NOMO-1 treated with dmso at 0.1 percent for 144 hours (cell line): ENCODE measurements at regions not wholly inside any gene's neighbourhood (a gene's known extent, or its start where the extent isn't known, plus 50 kb on each side); places are given as distances from the start of the nearest gene placed in this dataset.
"Not testable (repeated sequence)": the region's sequence is repeated elsewhere in the genome, so short reads cannot be mapped to it uniquely, and the experiment has no call there.

ENCODE experiments used
- DNase-seq: peaks from one replicate; lab custom pipeline; 2025; ENCODE audit not compliant: unreplicated experiment; lab: John Stamatoyannopoulos, UW

GRCh38 chr3:6467186-6467585 lies 393.7 kb upstream of the GRM7 start:
- no peak for DNase-seq

GRCh38 chr3:6468589-6468988 lies 392.3 kb upstream of the GRM7 start:
- no peak for DNase-seq

- no peak for DNase-seq
Measured at GRCh38 chr3:6471744-6472143, 389.2 kb upstream of the GRM7 start.

GRCh38 chr3:6490487-6491327 lies 370.2 kb upstream of the GRM7 start:
- not testable (repeated sequence) for DNase-seq

- no peak for DNase-seq
Measured at GRCh38 chr3:6491768-6492167, 369.1 kb upstream of the GRM7 start.

GRCh38 chr3:6492306-6492705 lies 368.6 kb upstream of the GRM7 start:
- no peak for DNase-seq

- DNase-seq, result not testable (repeated sequence)
Measured at GRCh38 chr3:6498944-6499343, 362.0 kb upstream of the GRM7 start.

GRCh38 chr3:6504347-6504746 lies 356.6 kb upstream of the GRM7 start:
- DNase-seq, result no peak

GRCh38 chr3:6504834-6505233 lies 356.1 kb upstream of the GRM7 start:
- DNase-seq, result no peak

GRCh38 chr3:6508410-6508759 lies 352.5 kb upstream of the GRM7 start:
- no peak for DNase-seq

GRCh38 chr3:6509576-6509975 lies 351.3 kb upstream of the GRM7 start:
- DNase-seq, result no peak

GRCh38 chr3:6510713-6511112 lies 350.2 kb upstream of the GRM7 start:
- DNase-seq, result no peak

- DNase-seq, result no peak
Measured at GRCh38 chr3:6512172-6512800, 348.6 kb upstream of the GRM7 start.

GRCh38 chr3:6516143-6516542 lies 344.8 kb upstream of the GRM7 start:
- no peak for DNase-seq

- DNase-seq, result no peak
Measured at GRCh38 chr3:6516694-6517093, 344.2 kb upstream of the GRM7 start.

GRCh38 chr3:6518709-6519345 lies 342.1 kb upstream of the GRM7 start:
- DNase-seq, result no peak

GRCh38 chr3:6521369-6522113 lies 339.4 kb upstream of the GRM7 start:
- no peak for DNase-seq

GRCh38 chr3:6522191-6522590 lies 338.7 kb upstream of the GRM7 start:
- DNase-seq, result no peak

- no peak for DNase-seq
Measured at GRCh38 chr3:6523043-6523442, 337.9 kb upstream of the GRM7 start.

- DNase-seq, result no peak
Measured at GRCh38 chr3:6524479-6524878, 336.4 kb upstream of the GRM7 start.

GRCh38 chr3:6526321-6526720 lies 334.6 kb upstream of the GRM7 start:
- no peak for DNase-seq

GRCh38 chr3:6526861-6527260 lies 334.1 kb upstream of the GRM7 start:
- DNase-seq, result peak; percentile 9
